SK-N-SH (cell line): ENCODE measurements at regions not wholly inside any gene's neighbourhood (a gene's known extent, or its start where the extent isn't known, plus 50 kb on each side); places are given as distances from the start of the nearest gene placed in this dataset.

ENCODE experiments used
- CTCF ChIA-PET: fragments of 300-600, 350-600 bp; formaldehyde crosslinking; extraction: SDS; loops from one replicate; lab custom pipeline; 2021; lab: Yijun Ruan, JAX
- POLR2A ChIA-PET: fragments of 350-600 bp; sonication (Branson Sonifier 250); formaldehyde crosslinking; extraction: SDS; loops from one replicate; lab custom pipeline; 2020; ENCODE audit warnings: antibody characterized with exemption, inconsistent platforms; lab: Yijun Ruan, JAX
- DNase-seq: peaks from one replicate; pipeline ENCODE4 v3.0.0; 2012
- H2AFZ ChIP-seq: fragments of 200-600 bp; sonication (generic); 2 replicates; pipeline ENCODE4 v1.8.1; 2016; ENCODE audit warnings: antibody characterized with exemption, mild to moderate bottlenecking, low read depth
- H3F3A ChIP-seq: fragments of 200-600 bp; sonication (generic); replicated peaks from 2 replicates; pipeline ENCODE3; 2016; ENCODE audit warnings: antibody characterized with exemption, mild to moderate bottlenecking; ENCODE audit not compliant: insufficient read depth
- H3K27ac ChIP-seq, 2 experiments: fragments of 200-500 bp in 1 of 2; fragments of 200-600 bp in 1 of 2; sonication (Bioruptor generic) in 1 of 2; sonication (generic), shearing (Covaris generic) in 1 of 2; 2 replicates each; pipeline versions ENCODE4 v1.5.1 to v1.6.1; 2014 to 2016; ENCODE audit warnings: low read depth in 2 of 2, inconsistent platforms in 1 of 2, low read length in 1 of 2, mild to moderate bottlenecking in 1 of 2, mixed read lengths in 1 of 2
- H3K27me3 ChIP-seq: fragments of 200-600 bp; sonication (generic), shearing (Covaris generic); 2 replicates; pipeline ENCODE4 v1.6.1; 2016; ENCODE audit warnings: mixed run types; ENCODE audit not compliant: insufficient read depth
- H3K36me3 ChIP-seq, 2 experiments: fragments of 200-500 bp in 1 of 2; fragments of 200-600 bp in 1 of 2; sonication (Bioruptor generic) in 1 of 2; sonication (generic) in 1 of 2; replicated peaks in 1 of 2; 2 replicates each; pipeline versions ENCODE3 to v1.5.1; 2014 to 2016; ENCODE audit warnings: low read length in 1 of 2, mild to moderate bottlenecking in 1 of 2; ENCODE audit not compliant: insufficient read depth in 2 of 2, control insufficient read depth in 1 of 2
- H3K4me1 ChIP-seq, 2 experiments: fragments of 200-500 bp in 1 of 2; fragments of 200-600 bp in 1 of 2; sonication (Bioruptor generic) in 1 of 2; sonication (generic), shearing (Covaris generic) in 1 of 2; 2 replicates each; pipeline versions ENCODE4 v1.5.1 to v1.6.1; 2014 to 2016; ENCODE audit warnings: low read depth in 1 of 2, low read length in 1 of 2, mixed run types in 1 of 2; ENCODE audit not compliant: insufficient read depth in 2 of 2, control insufficient read depth in 1 of 2
- H3K4me2 ChIP-seq: fragments of 200-600 bp; sonication (generic), shearing (Covaris generic); 2 replicates; pipeline ENCODE4 v1.6.1; 2017; ENCODE audit warnings: mixed run types
- H3K4me3 ChIP-seq, 2 experiments: fragments of 200-500 bp in 1 of 2; fragments of 200-600 bp in 1 of 2; sonication (Bioruptor generic) in 1 of 2; sonication (generic), shearing (Covaris generic) in 1 of 2; 2 replicates each; pipeline versions ENCODE4 v1.5.1 to v1.8.1; 2014 to 2016; ENCODE audit warnings: low read depth in 2 of 2, inconsistent platforms in 1 of 2, low read length in 1 of 2, mild to moderate bottlenecking in 1 of 2, mixed read lengths in 1 of 2, moderate library complexity in 1 of 2
- H3K79me2 ChIP-seq: fragments of 200-600 bp; sonication (generic); 2 replicates; pipeline ENCODE4 v1.8.1; 2017; ENCODE audit warnings: mild to moderate bottlenecking; ENCODE audit not compliant: insufficient read depth
- H3K9ac ChIP-seq: fragments of 200-600 bp; sonication (generic); 2 replicates; pipeline ENCODE4 v1.6.1; 2017; ENCODE audit warnings: mixed run types
- H3K9me2 ChIP-seq: fragments of 200-600 bp; sonication (generic); 2 replicates; pipeline ENCODE4 v1.6.1; 2017; ENCODE audit warnings: mixed run types
- H3K9me3 ChIP-seq: fragments of 200-600 bp; sonication (generic); 2 replicates; pipeline ENCODE4 v1.6.1; 2017; ENCODE audit warnings: mixed run types, mild to moderate bottlenecking, moderate library complexity
- H4K20me1 ChIP-seq: fragments of 200-600 bp; sonication (generic); 2 replicates; pipeline ENCODE4 v1.6.1; 2017; ENCODE audit warnings: mild to moderate bottlenecking, mixed run types; ENCODE audit not compliant: insufficient read depth
- CHD2 ChIP-seq: fragments of 150-350 bp; IDR thresholded peaks from 2 replicates; pipeline ENCODE4 v1.6.1; 2018; ENCODE audit warnings: low read length; ENCODE audit not compliant: partially characterized antibody
- CTCF ChIP-seq: fragments of 200-600 bp; sonication (generic); IDR thresholded peaks from 2 replicates; pipeline ENCODE4 v1.6.1; 2017; ENCODE audit warnings: antibody characterized with exemption, mild to moderate bottlenecking, moderate library complexity
- ELF1 ChIP-seq: IDR thresholded peaks from 2 replicates; pipeline ENCODE4 v1.4.0; 2012
- EP300 ChIP-seq, 2 experiments: IDR thresholded peaks; 2 replicates each; pipeline versions ENCODE4 v1.4.0 to v1.6.1; 2012; ENCODE audit warnings: borderline replicate concordance in 1 of 2, low read depth in 1 of 2, low read length in 1 of 2
- FOXJ3 ChIP-seq: sonication (generic); formaldehyde crosslinking; IDR thresholded peaks from 2 replicates; pipeline ENCODE4 v1.5.1; 2020; ENCODE audit warnings: mild to moderate bottlenecking, missing genetic modification reagents
- FOXM1 ChIP-seq: IDR thresholded peaks from 2 replicates; pipeline ENCODE4 v1.4.0; 2012; ENCODE audit warnings: low read depth, mild to moderate bottlenecking
- GATA2 ChIP-seq: sonication (generic); formaldehyde crosslinking; IDR thresholded peaks from 2 replicates; pipeline ENCODE4 v1.5.0; 2020; ENCODE audit warnings: mild to moderate bottlenecking, missing genetic modification reagents
- MEF2A ChIP-seq: IDR thresholded peaks from 2 replicates; pipeline ENCODE4 v1.4.0; 2012; ENCODE audit warnings: low read depth, borderline replicate concordance
- MXI1 ChIP-seq: IDR thresholded peaks from 2 replicates; pipeline ENCODE4 v1.6.1; 2012; ENCODE audit warnings: mild to moderate bottlenecking, low read depth, low read length, improper control_type of control experiment
- NFIC ChIP-seq: IDR thresholded peaks from 2 replicates; pipeline ENCODE4 v1.4.0; 2012; ENCODE audit warnings: borderline replicate concordance
- NRF1 ChIP-seq: IDR thresholded peaks from 2 replicates; pipeline ENCODE4 v1.6.1; 2012; ENCODE audit warnings: low read depth, mild to moderate bottlenecking, low read length
- PBX3 ChIP-seq: IDR thresholded peaks from 2 replicates; pipeline ENCODE4; 2012
- RAD21 ChIP-seq: IDR thresholded peaks from 2 replicates; pipeline ENCODE4 v1.6.1; 2012; ENCODE audit warnings: mild to moderate bottlenecking, low read length
- SIN3A ChIP-seq: IDR thresholded peaks from 2 replicates; pipeline ENCODE4 v1.6.1; 2012; ENCODE audit warnings: low read depth, mild to moderate bottlenecking, low read length, moderate library complexity, borderline replicate concordance
- SMC3 ChIP-seq: IDR thresholded peaks from 2 replicates; pipeline ENCODE4 v1.6.1; 2012; ENCODE audit warnings: low read depth, low read length, improper control_type of control experiment
- YY1 ChIP-seq: IDR thresholded peaks from 2 replicates; pipeline ENCODE4 v1.4.0; 2012; ENCODE audit warnings: low read depth, mild to moderate bottlenecking
- WGBS: methylation state at CpG from one replicate; pipeline ENCODE4 v1.1.6; 2017; ENCODE audit warnings: low lambda C conversion rate; 5-methylcytosine and 5-hydroxymethylcytosine counted together
- TF ChIP-seq, protein P1 (sequence below): fragments of 150-350 bp; IDR thresholded peaks from 2 replicates; pipeline ENCODE4 v1.6.1; 2017; ENCODE audit warnings: antibody characterized with exemption, low read length, low read depth, borderline replicate concordance
- TF ChIP-seq, protein P2 (sequence below): IDR thresholded peaks from 2 replicates; pipeline ENCODE4 v1.4.0; 2012; ENCODE audit warnings: low read depth, borderline replicate concordance
- TF ChIP-seq, protein P3 (sequence below): IDR thresholded peaks from 2 replicates; pipeline ENCODE4 v1.4.0; 2012; ENCODE audit warnings: low read depth, borderline replicate concordance

DNA sequence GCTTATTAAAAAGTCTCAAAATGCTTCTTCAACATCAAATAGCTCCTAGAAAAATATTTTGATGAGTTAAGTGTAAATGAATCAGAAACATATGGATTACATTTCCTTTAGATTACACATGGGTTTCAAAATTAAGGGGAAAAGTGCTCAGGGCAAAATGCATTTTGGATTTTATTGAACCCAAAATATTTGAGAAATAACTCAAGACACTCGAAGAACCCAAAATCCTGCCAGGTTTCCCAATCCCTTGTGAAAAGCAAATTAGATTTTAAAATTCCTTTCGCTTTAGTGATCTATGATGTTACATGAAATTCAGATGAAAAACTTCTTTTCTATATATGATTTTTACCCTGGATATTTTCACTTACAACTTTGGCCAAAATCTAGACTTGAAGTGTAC is 847.4 kb upstream of the SOX9 start:
- DNase-seq, result no peak
- Histone ChIP-seq H3K27me3 (no peaks in the 10 kb centered on the region), H3K9ac (no peak overlapping the region), H3K9me3 (no peaks in the 10 kb centered on the region), H3K4me2 (no peak overlapping the region), H3K4me1 (no peaks in the 10 kb centered on the region), H3F3A (no peaks in the 10 kb centered on the region), H3K4me3 (no peak overlapping the region), H3K27ac (no peak overlapping the region), H2AFZ (no peak overlapping the region), H4K20me1 (no peaks in the 10 kb centered on the region), H3K36me3 (no peaks in the 10 kb centered on the region), H3K79me2 (no peaks in the 10 kb centered on the region), H3K9me2 (no peaks in the 10 kb centered on the region)
- WGBS, result 49% methylated on average over 2 of the region's 2 CpGs
- TF ChIP-seq SMC3, result no peak
- TF ChIP-seq MEF2A, result no peak
- TF ChIP-seq PBX3, result no peak
- TF ChIP-seq, protein P1, sequence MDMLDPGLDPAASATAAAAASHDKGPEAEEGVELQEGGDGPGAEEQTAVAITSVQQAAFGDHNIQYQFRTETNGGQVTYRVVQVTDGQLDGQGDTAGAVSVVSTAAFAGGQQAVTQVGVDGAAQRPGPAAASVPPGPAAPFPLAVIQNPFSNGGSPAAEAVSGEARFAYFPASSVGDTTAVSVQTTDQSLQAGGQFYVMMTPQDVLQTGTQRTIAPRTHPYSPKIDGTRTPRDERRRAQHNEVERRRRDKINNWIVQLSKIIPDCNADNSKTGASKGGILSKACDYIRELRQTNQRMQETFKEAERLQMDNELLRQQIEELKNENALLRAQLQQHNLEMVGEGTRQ, result no peak
- no peak for TF ChIP-seq NFIC
- no peak for TF ChIP-seq CTCF
- TF ChIP-seq, protein P2, sequence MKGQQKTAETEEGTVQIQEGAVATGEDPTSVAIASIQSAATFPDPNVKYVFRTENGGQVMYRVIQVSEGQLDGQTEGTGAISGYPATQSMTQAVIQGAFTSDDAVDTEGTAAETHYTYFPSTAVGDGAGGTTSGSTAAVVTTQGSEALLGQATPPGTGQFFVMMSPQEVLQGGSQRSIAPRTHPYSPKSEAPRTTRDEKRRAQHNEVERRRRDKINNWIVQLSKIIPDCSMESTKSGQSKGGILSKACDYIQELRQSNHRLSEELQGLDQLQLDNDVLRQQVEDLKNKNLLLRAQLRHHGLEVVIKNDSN, result no peak
- no peak for TF ChIP-seq GATA2 (CRISPR knock-in tag)
- TF ChIP-seq NRF1, result no peak
- TF ChIP-seq SIN3A, result no peak
- no peak for TF ChIP-seq FOXM1
- no peak for TF ChIP-seq EP300 (IDR thresholded peaks at IDR 0.05; ENCODE audit: borderline replicate concordance in 1 of 2, low read depth in 1 of 2, low read length in 1 of 2)
- no peak for TF ChIP-seq FOXJ3
- no peak for TF ChIP-seq ELF1
- POLR2A ChIA-PET, result no interaction called here
- CTCF ChIA-PET, result interaction anchor here (0.6 to 1.0 kb wide), 4 partner anchors 9 to 230 kb away, joined by 3 read pairs; no protein-coding TSS in a partner anchor

- H3K9ac ChIP-seq, result no peak overlapping the region
- no peak for DNase-seq
- H3K4me1 ChIP-seq, result no peaks in the 10 kb centered on the region
- H4K20me1 ChIP-seq, result no peaks in the 10 kb centered on the region
- H3K36me3 ChIP-seq, result no peaks in the 10 kb centered on the region
- H3K27ac ChIP-seq, result no peak overlapping the region
- no peak overlapping the region for H3K4me3 ChIP-seq
- no peaks in the 10 kb centered on the region for H3F3A ChIP-seq
- H3K9me3 ChIP-seq, result no peaks in the 10 kb centered on the region
- H2AFZ ChIP-seq, result no peak overlapping the region
- H3K27me3 ChIP-seq, result no peaks in the 10 kb centered on the region
- no peak for TF ChIP-seq YY1
- no peak for TF ChIP-seq MXI1
- no peak for TF ChIP-seq MEF2A
- TF ChIP-seq CHD2, result no peak
- TF ChIP-seq RAD21, result no peak
- TF ChIP-seq, protein P3, sequence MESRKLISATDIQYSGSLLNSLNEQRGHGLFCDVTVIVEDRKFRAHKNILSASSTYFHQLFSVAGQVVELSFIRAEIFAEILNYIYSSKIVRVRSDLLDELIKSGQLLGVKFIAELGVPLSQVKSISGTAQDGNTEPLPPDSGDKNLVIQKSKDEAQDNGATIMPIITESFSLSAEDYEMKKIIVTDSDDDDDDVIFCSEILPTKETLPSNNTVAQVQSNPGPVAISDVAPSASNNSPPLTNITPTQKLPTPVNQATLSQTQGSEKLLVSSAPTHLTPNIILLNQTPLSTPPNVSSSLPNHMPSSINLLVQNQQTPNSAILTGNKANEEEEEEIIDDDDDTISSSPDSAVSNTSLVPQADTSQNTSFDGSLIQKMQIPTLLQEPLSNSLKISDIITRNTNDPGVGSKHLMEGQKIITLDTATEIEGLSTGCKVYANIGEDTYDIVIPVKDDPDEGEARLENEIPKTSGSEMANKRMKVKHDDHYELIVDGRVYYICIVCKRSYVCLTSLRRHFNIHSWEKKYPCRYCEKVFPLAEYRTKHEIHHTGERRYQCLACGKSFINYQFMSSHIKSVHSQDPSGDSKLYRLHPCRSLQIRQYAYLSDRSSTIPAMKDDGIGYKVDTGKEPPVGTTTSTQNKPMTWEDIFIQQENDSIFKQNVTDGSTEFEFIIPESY, result no peak
- H3K79me2 ChIP-seq, result no peaks in the 10 kb centered on the region
- H3K4me2 ChIP-seq, result no peak overlapping the region
- no peaks in the 10 kb centered on the region for H3K9me2 ChIP-seq
- CTCF ChIA-PET, result no interaction called here
- POLR2A ChIA-PET, result no interaction called here
- 83% methylated on average over 6 of the region's 6 CpGs for WGBS
These were observed 844.7 kb upstream of the SOX9 start for GRCh38 chr17:71276079-71276478.
